NCI-H69 (cell line): ENCODE measurements at regions not wholly inside any gene's neighbourhood (a gene's known extent, or its start where the extent isn't known, plus 50 kb on each side); places are given as distances from the start of the nearest gene placed in this dataset.

Experiments used
- DNase-seq: peaks from one replicate; lab custom pipeline; 2025; lab: John Stamatoyannopoulos, UW

DNA sequence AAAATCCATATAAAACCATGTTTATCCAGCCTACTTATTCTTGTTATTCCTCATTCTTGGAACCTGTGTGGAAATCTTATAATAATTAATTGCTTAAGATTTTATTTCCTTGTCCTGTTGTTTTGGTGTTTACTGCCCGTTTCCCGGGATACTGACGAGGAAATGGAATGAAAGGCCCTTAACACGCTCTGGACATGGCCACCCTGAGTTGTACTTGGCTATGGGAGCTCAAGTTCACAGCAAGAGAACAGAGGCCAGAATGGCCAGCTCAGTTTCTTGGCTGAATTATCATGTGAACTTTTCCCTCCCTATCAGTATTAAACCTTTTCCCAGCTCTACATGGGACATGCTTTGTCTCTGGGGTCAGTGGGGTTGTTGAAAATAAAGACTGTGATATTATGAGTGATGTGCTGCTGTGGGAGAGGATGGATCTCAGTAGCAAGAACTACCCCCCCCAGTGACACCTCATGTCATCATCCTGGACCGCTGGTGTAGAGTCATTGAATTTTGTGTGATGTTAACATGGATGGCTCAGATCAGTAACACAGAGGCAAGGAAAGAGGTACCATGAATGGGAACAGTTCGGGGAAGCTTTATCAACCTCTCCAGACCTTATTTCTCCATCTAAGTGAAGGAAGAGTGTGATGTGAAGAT, 87.0 kb upstream of the IGFBP3 start:
- no peak for DNase-seq

DNA sequence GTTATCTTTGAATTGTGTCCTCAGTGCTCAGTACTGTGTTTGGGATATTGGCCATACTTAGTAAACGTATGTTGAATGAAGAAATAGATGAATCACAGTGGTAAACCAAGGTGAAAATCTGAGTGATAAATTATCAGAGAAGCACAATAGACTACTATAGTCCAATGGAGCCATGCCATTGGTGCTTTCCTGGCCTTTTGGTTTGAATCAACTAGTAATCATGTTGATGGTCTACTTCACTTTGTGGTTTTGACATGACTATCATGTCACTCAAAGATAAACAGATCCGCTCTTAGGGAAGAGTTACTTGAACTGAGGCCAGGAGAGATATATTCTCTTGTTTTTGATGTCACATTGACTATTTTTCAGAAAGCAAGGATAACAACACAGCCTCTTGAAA, 86.1 kb upstream of the IGFBP3 start:
- no peak for DNase-seq

DNA sequence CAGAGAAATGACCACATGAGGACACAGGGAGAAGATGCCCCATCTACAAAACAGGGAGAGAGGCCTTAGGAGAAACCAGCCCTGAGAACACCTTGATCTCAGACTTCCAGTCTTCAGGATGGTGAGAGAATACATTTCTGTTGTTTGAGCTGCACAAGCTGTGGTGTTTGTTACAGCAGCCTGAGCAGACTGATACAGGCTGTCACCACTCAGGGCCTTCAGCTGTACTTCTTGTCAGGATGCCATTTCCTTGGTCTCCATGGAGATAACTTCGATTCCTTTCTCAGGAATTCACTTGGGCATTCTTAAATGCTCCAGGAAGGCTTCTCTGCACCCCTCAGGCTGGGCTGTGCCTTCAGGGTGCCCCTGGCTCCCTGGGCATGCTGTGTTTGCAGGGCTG, 85.7 kb upstream of the IGFBP3 start:
- DNase-seq = no peak

DNA sequence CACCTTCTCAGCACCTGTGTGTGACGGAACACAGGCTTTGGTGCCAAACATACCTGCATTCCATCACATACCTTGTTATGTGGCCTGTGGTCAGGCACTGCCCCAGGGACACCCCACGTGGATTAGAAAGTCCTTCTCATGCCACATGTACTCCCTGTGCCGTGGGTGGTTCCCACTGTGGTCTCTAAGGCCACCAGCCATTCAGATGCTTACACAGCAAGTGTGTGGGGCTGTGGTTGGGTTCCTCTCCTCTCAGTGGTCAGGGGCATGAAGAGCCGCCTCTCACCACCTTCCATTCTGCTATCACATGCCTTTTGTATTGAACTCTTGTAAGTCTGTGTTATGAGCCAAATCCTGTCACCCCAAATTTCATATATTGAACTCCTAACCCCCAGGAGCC, 85.1 kb upstream of the IGFBP3 start:
- DNase-seq = no peak

GRCh38 chr7:46004965-46005364, 83.9 kb upstream of the IGFBP3 start:
- DNase-seq = no peak

DNA sequence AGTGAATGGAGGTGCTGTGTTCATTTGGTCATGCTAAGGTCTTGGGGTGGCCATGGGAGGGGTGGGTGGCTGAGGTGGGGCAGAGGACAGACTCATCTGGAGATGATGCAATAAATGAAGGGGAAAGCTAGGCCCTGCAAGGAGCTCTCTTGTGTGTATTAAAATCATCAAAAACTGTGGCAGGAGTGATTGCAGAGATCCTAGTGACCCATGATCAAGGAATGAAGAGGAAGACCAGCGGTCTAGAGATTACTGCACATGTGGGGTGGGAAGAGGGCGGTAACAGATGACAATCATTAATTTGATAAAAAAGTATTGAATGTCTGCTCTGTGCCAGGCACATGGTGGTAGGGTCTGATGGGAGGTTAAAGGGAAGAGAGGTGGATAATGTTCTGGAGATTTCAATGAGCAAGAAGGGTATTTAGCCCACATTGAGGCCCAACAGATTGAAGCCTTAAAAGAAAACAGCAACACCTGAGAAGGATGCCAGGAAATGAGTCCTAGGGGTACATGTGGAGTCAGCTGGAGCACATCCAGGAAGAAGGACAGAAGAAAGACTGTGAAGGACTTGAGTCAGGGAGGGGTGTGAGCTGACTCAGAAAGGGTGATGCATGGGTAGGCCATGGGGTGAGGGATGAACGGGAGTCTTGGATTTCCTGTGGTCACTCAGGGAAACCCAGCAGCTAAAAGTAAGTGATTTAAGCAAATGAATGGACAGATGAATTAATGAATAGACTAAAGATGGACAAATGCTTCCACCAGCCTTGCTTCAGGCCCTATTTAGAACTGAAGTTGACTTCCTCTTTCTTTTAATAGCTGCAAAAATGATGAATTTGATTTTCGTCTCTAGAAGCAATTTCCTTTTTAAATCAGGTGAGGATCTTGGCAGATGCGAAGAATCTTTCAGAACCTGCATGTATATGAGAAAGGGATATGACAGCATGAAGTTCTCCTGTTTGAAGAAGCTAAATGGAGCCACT, 83.1 kb upstream of the IGFBP3 start:
- DNase-seq = no peak

DNA sequence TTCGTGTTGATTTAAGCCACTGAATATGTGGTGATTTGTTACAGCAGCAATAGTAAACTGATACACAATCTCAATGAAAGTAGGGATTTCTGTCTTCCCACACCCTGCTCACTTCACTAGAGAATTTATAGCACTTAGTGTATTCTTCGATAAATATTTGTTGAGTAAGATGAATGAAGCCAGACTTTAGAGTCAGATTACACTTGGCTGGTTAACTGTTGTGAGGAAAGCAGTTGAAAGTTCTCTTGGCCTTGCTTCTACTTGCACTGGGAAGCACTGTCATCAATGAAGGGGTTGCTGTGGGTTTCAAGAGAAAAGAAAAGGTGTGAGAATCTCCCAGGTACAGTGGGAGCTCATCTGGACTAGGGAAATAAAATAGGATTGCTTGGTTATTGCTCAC, 82.1 kb upstream of the IGFBP3 start:
- no peak for DNase-seq

DNA sequence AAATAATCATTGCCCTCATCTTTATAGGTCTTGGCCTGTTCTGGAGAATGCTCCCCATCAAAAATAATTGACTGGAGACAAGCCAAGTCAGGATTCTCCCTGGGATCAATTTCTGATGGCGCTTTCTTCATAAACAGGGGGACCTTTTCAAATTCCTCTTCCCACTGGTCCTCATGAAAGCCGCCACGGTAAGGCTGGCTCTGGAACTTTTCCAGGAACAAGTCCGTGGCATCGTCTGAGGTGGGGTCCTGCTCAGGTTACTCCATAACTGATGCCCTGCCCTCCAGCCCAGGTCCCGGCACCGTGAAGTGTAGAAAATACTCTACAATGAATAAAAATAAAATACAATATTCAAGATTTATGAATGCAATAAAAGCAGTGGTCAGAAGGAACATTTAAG, 79.4 kb upstream of the IGFBP3 start:
- no peak for DNase-seq

- no peak for DNase-seq
Measured at GRCh38 chr7:45999541-45999940, 78.5 kb upstream of the IGFBP3 start.

DNA sequence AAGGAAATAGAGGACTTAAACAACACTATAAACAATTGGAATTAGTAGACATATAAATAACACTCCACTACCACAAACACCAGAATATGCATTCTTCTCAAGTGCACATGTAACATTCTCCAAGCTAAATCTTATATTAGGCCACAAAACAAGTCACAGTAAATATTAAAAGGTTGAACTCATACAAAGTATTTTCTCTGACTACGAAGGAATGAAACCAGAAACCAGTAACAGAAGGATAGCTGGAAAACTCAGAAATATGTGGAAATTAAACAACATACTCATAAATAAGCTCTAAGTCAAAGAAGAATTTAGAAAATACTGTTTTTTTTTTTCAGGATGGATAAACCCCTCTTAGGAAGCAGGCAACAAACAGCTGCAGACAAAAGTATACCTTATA, 77.4 kb upstream of the IGFBP3 start:
- no peak for DNase-seq

DNA sequence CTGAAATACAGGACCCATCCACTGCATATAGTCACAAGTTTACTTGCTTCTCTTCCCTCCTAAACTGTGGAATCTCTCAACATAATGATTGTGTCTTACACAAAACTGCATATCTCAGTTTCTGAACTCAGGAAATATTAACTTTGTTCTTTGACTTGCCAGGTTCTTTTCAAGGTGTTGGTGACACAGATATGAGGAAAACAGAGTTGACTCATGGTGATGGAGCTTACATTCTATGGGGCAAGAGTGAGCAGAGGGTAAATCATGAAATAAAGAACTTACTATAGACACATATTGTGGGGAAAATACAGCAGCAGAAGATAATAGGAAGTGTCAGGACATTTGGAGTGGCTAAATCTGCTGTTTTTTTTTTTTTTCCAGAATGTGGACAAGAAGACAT, 72.5 kb upstream of the IGFBP3 start:
- no peak for DNase-seq

DNA sequence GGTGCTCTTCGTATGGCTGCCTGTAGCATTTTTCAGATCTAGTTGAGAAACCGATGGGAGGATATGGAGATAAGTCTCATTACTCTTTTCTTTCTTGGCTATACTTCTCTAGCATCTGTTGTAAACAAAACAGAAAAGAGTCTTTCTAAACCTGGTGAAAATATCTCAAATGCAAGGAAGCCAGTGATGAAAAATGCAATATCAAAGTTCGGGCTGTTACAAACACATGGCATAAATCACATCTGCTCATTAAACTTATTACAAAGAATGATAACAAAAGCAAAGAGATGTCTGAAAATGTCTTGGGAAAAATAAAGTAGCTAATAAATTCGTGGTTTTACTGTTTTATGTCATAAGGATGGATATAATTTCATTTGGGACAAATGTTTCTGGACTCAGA, 71.8 kb upstream of the IGFBP3 start:
- DNase-seq = no peak

GRCh38 chr7:45990276-45990675, 69.2 kb upstream of the IGFBP3 start:
- DNase-seq = no peak

GRCh38 chr7:45988405-45989057, 67.5 kb upstream of the IGFBP3 start:
- no peak for DNase-seq

DNA sequence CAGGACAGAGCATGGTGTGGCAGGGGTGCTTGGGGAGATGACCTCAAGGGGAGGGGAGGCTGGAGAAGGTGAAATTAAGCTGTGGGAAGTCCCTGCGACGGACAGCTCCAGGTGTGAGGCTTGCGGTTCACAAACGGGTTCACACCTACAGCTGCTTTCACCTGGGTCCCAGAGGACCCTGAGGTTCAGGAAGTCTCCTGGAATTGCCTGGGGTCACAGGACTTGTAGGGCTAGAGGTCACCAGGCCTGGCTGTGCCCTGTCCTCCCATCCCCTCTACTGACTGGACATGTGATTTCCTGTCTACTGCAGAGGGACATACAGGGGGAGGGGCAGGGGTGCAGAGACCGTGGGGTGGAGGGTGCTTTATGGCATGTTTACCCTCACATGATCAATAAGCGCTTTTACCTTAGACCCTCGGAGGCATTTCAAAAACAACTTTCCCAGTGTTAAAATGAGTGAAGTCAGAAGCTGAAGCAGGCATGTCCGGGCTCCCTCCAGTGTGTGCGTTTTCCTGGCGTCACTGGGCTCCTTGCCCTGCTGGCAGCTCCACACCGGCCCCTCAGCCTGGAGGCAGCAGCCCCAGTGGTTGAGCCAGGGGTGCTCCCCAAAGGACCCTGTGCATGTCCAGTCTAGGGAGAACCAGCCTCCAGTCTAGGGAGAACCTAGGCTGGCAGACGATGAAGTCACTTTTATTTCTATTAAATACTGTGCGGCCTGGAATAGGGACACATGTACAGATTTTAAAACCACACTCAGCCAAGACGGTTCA, 66.6 kb upstream of the IGFBP3 start:
- DNase-seq = no peak

DNA sequence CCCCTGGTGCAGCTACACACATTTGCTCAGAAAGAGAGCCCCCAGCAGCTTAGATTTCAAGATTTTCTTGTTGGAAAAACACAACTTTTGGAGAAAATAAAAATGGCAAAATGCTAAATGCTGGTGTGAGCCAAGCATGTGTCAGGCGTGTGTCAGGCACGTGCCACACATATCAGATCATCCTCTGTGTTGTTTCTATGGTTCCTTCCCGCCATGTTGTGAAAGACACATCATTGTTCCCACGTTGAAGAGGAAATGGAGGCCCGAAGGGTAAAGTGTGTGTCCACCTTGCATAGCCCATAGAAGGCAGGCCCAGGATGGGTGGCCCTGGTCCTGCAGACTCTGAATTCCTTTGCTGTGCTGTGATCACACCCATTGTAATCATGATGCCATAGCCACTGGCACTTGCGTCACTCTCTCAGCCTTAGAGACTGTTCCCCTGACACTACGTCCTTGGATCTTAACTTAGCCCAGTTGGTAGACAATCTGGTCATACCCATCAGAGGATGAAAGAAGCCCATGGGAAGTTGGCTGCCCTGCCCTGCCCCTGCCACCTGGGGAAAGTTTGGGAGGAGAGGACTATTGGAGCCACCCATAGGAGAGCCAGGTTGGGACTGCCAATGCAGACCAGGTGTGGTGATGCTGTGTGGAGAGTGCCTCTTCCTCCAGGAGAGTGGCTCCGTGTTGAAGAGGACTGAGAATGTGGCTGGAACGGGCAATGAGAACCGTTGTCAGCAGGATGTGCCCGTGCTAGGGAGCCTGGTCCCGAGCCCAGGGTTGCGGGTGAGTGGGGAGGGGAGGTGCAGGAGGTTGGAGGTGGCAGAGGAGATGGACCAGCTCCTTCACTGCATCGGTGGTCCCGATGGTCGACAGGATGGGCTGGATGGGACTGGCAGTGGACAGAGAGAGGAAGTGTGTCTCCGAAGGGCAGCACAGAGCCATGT, 65.6 kb upstream of the IGFBP3 start:
- no peak for DNase-seq

DNA sequence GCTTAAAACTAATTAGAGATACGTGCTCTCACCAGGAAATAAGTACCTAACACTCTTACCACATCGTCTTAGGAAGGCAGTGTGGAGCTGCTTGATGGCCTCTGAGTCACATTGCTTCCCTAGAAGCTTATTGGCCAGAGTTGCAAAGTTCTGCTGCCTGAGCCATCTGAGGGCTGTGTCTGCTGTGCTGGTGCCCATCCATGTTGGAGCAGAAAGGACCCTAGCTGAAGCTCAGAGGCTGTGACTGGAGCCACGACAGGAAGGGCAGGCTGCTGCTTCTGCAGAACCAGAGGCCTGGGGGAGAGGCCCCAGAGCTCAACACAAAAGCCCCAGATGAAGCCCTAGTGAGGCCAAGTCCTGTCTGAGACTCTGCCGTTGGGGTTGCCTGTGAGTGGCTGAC, 64.8 kb upstream of the IGFBP3 start:
- DNase-seq = no peak

- DNase-seq = no peak
Measured at GRCh38 chr7:45984386-45985295, 63.6 kb upstream of the IGFBP3 start.

DNA sequence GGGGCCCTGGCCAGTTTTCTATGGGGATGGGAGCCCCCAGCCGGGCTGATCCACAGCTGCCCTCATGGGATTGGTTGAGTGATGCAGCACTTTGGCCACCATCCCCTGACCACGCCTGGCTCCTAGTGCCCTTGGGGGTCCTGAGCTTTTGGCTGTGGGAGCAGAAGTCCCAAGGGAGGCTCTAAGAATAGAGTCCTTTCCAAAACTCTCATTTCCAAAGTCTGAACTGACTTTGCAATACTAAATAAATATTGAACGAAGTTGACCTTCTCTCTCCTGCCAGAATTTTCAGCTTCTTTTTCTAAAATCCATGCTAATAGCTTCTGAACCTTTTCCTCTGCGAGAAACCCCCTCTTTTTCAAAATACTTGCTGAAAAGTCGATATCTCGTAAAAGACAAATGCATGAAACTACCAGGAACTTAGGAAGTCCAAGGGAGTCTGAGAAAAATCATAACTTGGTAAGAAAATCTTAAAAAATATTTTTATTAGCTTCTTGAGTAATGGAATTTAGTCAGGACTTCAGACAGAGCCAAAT, 62.7 kb upstream of the IGFBP3 start:
- DNase-seq = no peak
